HCT116 (cell line): ENCODE measurements at regions not wholly inside any gene's neighbourhood (a gene's known extent, or its start where the extent isn't known, plus 50 kb on each side); places are given as distances from the start of the nearest gene placed in this dataset.
"Not testable (repeated sequence)": the region's sequence is repeated elsewhere in the genome, so short reads cannot be mapped to it uniquely, and the experiment has no call there.

Source experiments
- ATAC-seq: fragments of 200-7000 bp; cut with Tn5 transposase; 2 replicates; pipeline ENCODE4 v1.9.1; 2020; ENCODE audit warnings: mild to moderate bottlenecking, moderate library complexity
- BruUV-seq: library from RNA; stranded (reverse); fragments of 400-500 nt; replicated peaks from 2 replicates; lab custom pipeline; 2021; lab: Mats Ljungman, UMichigan
- CTCF ChIA-PET: fragments of 300-600 bp; sonication (Branson Sonifier 250); formaldehyde crosslinking; loops from one replicate; lab custom pipeline; 2021; ENCODE audit warnings: antibody characterized with exemption; lab: Charles Lee
- POLR2A ChIA-PET: fragments of 300-600, 350-600 bp; sonication (Branson Sonifier 250); formaldehyde crosslinking; loops from one replicate; lab custom pipeline; 2021; ENCODE audit warnings: antibody characterized with exemption; lab: Charles Lee
- RAD21 ChIA-PET, 2 experiments: fragments of 300-600 bp; sonication (Branson Sonifier 250); formaldehyde crosslinking; loops; one replicate each; lab custom pipeline; 2023; ENCODE audit warnings: low total read pairs in 2 of 2; ENCODE audit not compliant: uncharacterized antibody in 2 of 2, unreplicated experiment in 2 of 2, low non-redundant PET in 1 of 2; lab: Charles Lee
- DNase-seq: peaks from one replicate; pipeline ENCODE4 v3.0.0-alpha.2; 2010; ENCODE audit warnings: low read depth, low spot score
- H2AFZ ChIP-seq: fragments of 200-600 bp; shearing (Covaris generic), sonication (generic); 2 replicates; pipeline ENCODE4 v1.6.1; 2017; ENCODE audit warnings: low read depth, mixed run types, mixed read lengths, antibody characterized with exemption, low read length; ENCODE audit not compliant: poor library complexity, severe bottlenecking
- H3K27ac ChIP-seq: 2 replicates; pipeline ENCODE4 v1.5.1; 2012; ENCODE audit warnings: low read depth, low read length
- H3K27me3 ChIP-seq: fragments of 200-600 bp; sonication (generic); 2 replicates; pipeline ENCODE4 v1.6.1; 2016; ENCODE audit warnings: mixed run types, low read length, mixed read lengths; ENCODE audit not compliant: insufficient read depth
- H3K36me3 ChIP-seq, 2 experiments: fragments of 200-500 bp in 1 of 2; fragments of 200-600 bp in 1 of 2; sonication (Bioruptor generic) in 1 of 2; sonication (generic) in 1 of 2; 2 replicates each; pipeline versions ENCODE4 v1.5.1 to v1.6.1; 2014 to 2016; ENCODE audit warnings: low read length in 2 of 2, inconsistent platforms in 1 of 2, mixed read lengths in 1 of 2, mixed run types in 1 of 2; ENCODE audit not compliant: insufficient read depth in 2 of 2, control insufficient read depth in 1 of 2
- H3K4me1 ChIP-seq, 2 experiments: fragments of 200-600 bp in 1 of 2; sonication (generic) in 1 of 2; 2 replicates each; pipeline versions ENCODE4 v1.5.1 to v1.6.1; 2012 to 2017; ENCODE audit warnings: low read length in 2 of 2, inconsistent platforms in 1 of 2, mild to moderate bottlenecking in 1 of 2, mixed read lengths in 1 of 2, mixed run types in 1 of 2, moderate library complexity in 1 of 2; ENCODE audit not compliant: insufficient read depth in 2 of 2, control insufficient read depth in 1 of 2
- H3K4me2 ChIP-seq: fragments of 200-600 bp; sonication (generic); 2 replicates; pipeline ENCODE4 v1.6.1; 2017; ENCODE audit warnings: mixed run types, low read length, mixed read lengths
- H3K4me3 ChIP-seq, 2 experiments: fragments of 200-600 bp in 1 of 2; sonication (generic) in 1 of 2; replicated peaks in 1 of 2; 2 replicates each; pipeline ENCODE4 v1.5.1; 2011 to 2016; ENCODE audit warnings: low read length in 2 of 2, control low read depth in 1 of 2, low read depth in 1 of 2, mild to moderate bottlenecking in 1 of 2, mixed read lengths in 1 of 2, mixed run types in 1 of 2
- H3K79me2 ChIP-seq: fragments of 200-600 bp; sonication (generic); 2 replicates; pipeline ENCODE4 v1.6.1; 2017; ENCODE audit warnings: mild to moderate bottlenecking, mixed run types, low read length, moderate library complexity, mixed read lengths; ENCODE audit not compliant: insufficient read depth
- H3K9ac ChIP-seq: fragments of 200-600 bp; sonication (generic); 2 replicates; pipeline ENCODE4 v1.6.1; 2016; ENCODE audit warnings: low read length, mixed read lengths
- H3K9me2 ChIP-seq: fragments of 200-600 bp; sonication (generic), shearing (Covaris generic); 2 replicates; pipeline ENCODE4 v1.6.1; 2017; ENCODE audit warnings: mixed run types, mild to moderate bottlenecking, moderate library complexity; ENCODE audit not compliant: insufficient read depth
- H3K9me3 ChIP-seq, 2 experiments: fragments of 200-500 bp in 1 of 2; fragments of 200-600 bp in 1 of 2; sonication (Bioruptor generic) in 1 of 2; sonication (generic) in 1 of 2; 2 replicates each; pipeline ENCODE4 v1.6.1; 2014 to 2017; ENCODE audit warnings: low read length in 2 of 2, mixed read lengths in 2 of 2, inconsistent platforms in 1 of 2, low read depth in 1 of 2, mild to moderate bottlenecking in 1 of 2, mixed run types in 1 of 2, moderate library complexity in 1 of 2; ENCODE audit not compliant: control insufficient read depth in 1 of 2, insufficient read depth in 1 of 2
- H4K20me1 ChIP-seq: fragments of 200-600 bp; sonication (generic), shearing (Covaris generic); 2 replicates; pipeline ENCODE4 v1.6.1; 2017; ENCODE audit warnings: mixed run types, mild to moderate bottlenecking, moderate library complexity; ENCODE audit not compliant: insufficient read depth
- CBX3 ChIP-seq: IDR thresholded peaks from 2 replicates; pipeline ENCODE4 v1.6.1; 2012; ENCODE audit warnings: low read depth
- CTCF ChIP-seq, 3 experiments: fragments of 200-600 bp in 1 of 3; sonication (generic) in 1 of 3; IDR thresholded peaks in 2 of 3; conservative IDR thresholded peaks in 1 of 3; 2 replicates each; pipeline ENCODE4 v1.5.1; 2012 to 2017; ENCODE audit warnings: low read depth in 2 of 3, low read length in 2 of 3, antibody characterized with exemption in 1 of 3, borderline replicate concordance in 1 of 3, control low read depth in 1 of 3, mild to moderate bottlenecking in 1 of 3, mixed read lengths in 1 of 3, mixed run types in 1 of 3, moderate library complexity in 1 of 3; ENCODE audit not compliant: insufficient read depth in 1 of 3
- ELF1 ChIP-seq: IDR thresholded peaks from 2 replicates; pipeline ENCODE4 v1.6.1; 2012; ENCODE audit warnings: low read depth, borderline replicate concordance
- intact Hi-C: fragments of 100-400 bp; cut with micrococcal nuclease; formaldehyde crosslinking; loops from 2 replicates; pipeline ENCODE4 v1.10.0; 2022

DNA sequence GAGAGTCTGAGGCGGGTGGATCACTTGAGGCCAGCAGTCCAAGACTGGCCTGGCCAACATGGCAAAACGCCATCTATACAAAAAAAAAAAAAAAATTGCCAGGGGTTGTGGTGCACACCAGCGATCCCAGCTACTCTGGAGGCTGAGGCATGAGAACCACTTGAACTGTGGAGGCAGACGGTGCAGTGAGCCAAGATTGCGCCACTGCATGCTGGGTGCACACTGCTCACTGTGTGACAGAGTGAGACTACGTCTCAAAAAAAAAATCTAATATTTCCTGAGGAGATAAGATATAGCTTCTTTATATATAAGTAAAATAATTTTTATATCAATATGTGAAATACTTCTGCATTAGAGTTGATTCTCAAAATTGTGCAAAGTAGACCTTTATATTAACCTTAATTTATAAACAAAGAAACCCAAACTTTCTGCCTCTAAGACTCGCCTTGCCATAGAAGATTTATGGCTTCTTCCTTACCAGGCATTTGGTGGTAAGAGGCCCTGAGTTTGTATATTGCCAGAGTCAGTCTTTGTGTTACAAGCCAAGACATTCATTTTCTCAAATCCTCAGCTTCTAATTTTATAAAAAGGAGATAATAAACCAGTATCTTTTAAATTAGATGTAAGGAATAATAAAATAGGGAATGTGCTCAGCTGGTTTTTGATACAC, 1226.7 kb downstream of the FLRT2 start:
- no TSS peak for BruUV-seq
- H3K27ac ChIP-seq, result no peak overlapping the region
- H3K9ac ChIP-seq, result no peak overlapping the region
- H3K4me3 ChIP-seq, result no peak overlapping the region
- H3K9me3 ChIP-seq, result peaks cover 9 to 17% of the 10 kb centered on the region in 2 experiments; a peak in 3 of 4 replicates
- H3K27me3 ChIP-seq, result no peaks in the 10 kb centered on the region
- ChIA-PET CTCF (no interaction called here), POLR2A (no interaction called here), RAD21 (no interaction called here)
- no peak overlapping the region for H3K4me2 ChIP-seq
- no peak for DNase-seq
- H4K20me1 ChIP-seq, result no peaks in the 10 kb centered on the region
- ATAC-seq, result no peak
- no peaks in the 10 kb centered on the region for H3K9me2 ChIP-seq
- no peak for TF ChIP-seq CBX3
- TF ChIP-seq ELF1, result no peak
- TF ChIP-seq CTCF (IDR thresholded peaks at IDR 0.05 in 2 of 3, conservative IDR thresholded peaks at IDR 0.05 in 1 of 3; ENCODE audit: borderline replicate concordance in 1 of 3, insufficient read depth in 1 of 3, low read depth in 2 of 3, low read length in 2 of 3), result no peak
- H2AFZ ChIP-seq, result no peak overlapping the region
- H3K79me2 ChIP-seq, result no peaks in the 10 kb centered on the region
- intact Hi-C loops, result no loop called here
- no peaks in the 10 kb centered on the region for H3K36me3 ChIP-seq
- no peaks in the 10 kb centered on the region for H3K4me1 ChIP-seq

GRCh38 chr14:86750488-86750887, 1220.5 kb downstream of the FLRT2 start:
- H3K9me2 ChIP-seq, BruUV-seq, H3K4me2 ChIP-seq, RAD21 ChIA-PET, H3K4me1 ChIP-seq, ATAC-seq, H2AFZ ChIP-seq, CTCF ChIA-PET, intact Hi-C loops, DNase-seq, POLR2A ChIA-PET, H3K4me3 ChIP-seq, H3K27me3 ChIP-seq, H3K9ac ChIP-seq, H3K79me2 ChIP-seq, H3K36me3 ChIP-seq, H4K20me1 ChIP-seq, H3K27ac ChIP-seq: not testable (repeated sequence)
- H3K9me3 ChIP-seq, result peaks cover 5 to 14% of the 10 kb centered on the region in 2 experiments; a peak in 3 of 4 replicates
